GM12872 (cell line): ENCODE measurements at regions not wholly inside any gene's neighbourhood (a gene's known extent, or its start where the extent isn't known, plus 50 kb on each side); places are given as distances from the start of the nearest gene placed in this dataset.

Experiments used
- TF ChIP-seq, protein P1 (sequence below): IDR thresholded peaks from 3 replicates; pipeline ENCODE4 v1.5.1; 2011; ENCODE audit warnings: low read depth, mild to moderate bottlenecking, low read length, moderate library complexity; ENCODE audit not compliant: insufficient read depth

- TF ChIP-seq, protein P1, sequence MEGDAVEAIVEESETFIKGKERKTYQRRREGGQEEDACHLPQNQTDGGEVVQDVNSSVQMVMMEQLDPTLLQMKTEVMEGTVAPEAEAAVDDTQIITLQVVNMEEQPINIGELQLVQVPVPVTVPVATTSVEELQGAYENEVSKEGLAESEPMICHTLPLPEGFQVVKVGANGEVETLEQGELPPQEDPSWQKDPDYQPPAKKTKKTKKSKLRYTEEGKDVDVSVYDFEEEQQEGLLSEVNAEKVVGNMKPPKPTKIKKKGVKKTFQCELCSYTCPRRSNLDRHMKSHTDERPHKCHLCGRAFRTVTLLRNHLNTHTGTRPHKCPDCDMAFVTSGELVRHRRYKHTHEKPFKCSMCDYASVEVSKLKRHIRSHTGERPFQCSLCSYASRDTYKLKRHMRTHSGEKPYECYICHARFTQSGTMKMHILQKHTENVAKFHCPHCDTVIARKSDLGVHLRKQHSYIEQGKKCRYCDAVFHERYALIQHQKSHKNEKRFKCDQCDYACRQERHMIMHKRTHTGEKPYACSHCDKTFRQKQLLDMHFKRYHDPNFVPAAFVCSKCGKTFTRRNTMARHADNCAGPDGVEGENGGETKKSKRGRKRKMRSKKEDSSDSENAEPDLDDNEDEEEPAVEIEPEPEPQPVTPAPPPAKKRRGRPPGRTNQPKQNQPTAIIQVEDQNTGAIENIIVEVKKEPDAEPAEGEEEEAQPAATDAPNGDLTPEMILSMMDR, result no peak
Observed at GRCh38 chr12:90589956-90590355, 365.0 kb downstream of the CCER1 start.

DNA sequence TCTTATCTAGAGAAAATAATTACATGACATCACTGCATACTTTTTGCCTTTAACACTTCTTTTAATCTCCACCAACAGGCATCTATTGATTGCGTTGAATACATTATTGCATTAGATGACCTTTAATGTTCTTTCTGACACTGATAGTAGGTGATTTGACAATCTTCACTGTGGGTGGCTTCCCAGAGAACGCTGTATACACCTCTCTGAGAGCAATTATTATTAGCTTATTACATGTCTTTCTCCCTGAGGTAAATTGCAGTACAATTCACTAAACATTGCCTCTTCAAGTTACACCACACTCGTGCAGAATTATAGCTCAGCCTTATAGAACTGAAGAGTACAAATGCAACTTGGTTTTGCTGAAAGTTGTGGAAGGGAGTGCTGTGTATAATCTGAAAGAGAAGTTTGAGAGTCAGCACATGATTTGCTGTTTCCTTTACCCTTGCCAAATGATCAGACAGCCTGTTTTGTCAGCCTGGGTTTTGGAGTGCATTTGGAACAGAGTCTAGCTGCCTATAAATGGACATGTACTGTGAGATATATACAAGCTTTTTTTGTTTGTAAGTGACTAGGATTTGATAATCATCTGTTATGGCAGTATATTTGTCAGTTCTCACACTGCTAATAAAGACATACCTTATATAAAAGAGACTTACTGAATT lies 369.2 kb downstream of the CCER1 start:
- TF ChIP-seq, protein P1, result no peak

- TF ChIP-seq, protein P1, result no peak
Observed at GRCh38 chr12:90576707-90577106, 378.3 kb downstream of the CCER1 start.

DNA sequence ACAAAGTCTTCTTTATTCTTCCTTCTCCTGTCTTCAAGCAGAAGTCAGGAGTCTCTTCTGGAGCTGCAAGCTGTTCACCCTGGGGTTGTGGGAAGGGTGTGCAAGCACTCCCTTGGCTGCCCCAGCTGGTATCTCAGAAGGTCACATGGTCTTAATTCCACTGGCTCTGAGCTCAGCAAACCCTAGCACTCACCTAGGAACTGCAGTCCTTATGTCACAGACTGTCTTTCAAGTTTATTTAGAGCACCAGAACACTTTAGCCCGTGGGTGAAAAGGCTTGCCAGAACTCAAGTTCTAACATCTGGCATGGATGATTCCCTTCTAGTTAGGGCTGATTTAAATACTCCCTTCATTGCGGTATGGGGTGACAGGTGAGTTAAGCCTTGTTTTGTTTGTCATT lies 379.0 kb downstream of the CCER1 start:
- TF ChIP-seq, protein P1, result no peak

DNA sequence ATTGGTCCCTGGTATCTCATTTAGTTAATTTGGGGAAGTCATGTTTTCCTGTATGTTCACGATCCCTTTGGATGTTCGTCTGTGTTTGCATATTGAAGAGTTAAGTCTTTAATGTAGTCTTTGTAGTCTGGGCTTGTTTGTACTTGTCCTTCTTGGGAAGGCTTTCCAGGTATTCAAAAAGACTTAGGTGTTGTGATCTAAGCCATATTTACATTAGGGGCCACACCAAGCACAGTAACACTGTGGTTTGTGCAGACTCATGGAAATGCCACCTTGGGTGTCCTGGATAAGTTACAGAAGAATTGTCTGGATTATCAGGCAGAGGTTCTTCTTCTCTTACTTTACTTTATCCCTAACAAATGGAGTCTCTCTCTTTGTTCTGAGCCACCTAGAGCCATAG lies 380.3 kb downstream of the CCER1 start:
- TF ChIP-seq, protein P1, result no peak

- TF ChIP-seq, protein P1, result no peak
Observed at GRCh38 chr12:90572778-90573177, 382.2 kb downstream of the CCER1 start.

DNA sequence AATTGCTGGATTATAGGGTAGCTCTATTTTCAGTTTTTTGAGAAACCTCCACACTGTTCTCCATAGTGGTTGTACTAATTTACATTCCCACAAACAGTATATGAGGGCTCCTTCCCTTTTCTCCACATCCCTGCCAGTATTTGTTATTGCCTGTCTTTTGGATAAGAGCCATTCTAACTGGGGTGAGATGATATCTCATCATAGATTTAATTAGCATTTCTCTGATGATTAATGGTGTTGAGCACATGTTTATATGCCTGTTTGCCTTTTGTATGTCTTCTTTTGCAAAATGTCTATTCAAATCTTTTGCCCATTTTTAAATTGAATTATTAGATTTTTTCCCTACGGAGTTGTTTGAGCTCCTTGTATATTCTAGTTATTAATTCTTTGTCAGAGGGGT lies 385.3 kb downstream of the CCER1 start:
- TF ChIP-seq, protein P1, result no peak
